ENCODE measurements at regions not wholly inside any gene's neighbourhood (a gene's known extent, or its start where the extent isn't known, plus 50 kb on each side); places are given as distances from the start of the nearest gene placed in this dataset.

DNA sequence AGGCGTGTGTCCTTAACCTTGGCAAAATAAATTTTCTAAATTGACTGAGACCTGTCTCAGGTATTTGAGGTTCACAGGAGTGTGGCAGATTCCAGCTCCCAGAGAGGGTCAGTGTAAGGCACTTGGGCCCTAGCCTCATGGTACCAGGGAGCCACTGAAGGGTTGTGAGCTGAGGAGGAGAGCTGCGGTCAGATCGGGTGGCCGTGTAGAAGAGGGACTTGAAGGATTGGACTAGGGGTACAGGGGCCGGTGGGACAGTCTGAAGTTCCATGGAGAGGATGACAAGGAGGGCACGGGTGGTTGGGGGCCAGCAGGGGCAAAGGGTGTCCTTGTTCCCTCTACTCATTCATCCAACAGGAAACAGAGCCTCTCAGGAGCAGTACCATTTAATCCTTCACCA, 327.0 kb upstream of the HS6ST1 start:
- TF ChIP-seq EZH2phosphoT487 (IDR thresholded peaks at IDR 0.05; ENCODE audit: borderline replicate concordance, low read length): no peak
- TF ChIP-seq, protein P1, sequence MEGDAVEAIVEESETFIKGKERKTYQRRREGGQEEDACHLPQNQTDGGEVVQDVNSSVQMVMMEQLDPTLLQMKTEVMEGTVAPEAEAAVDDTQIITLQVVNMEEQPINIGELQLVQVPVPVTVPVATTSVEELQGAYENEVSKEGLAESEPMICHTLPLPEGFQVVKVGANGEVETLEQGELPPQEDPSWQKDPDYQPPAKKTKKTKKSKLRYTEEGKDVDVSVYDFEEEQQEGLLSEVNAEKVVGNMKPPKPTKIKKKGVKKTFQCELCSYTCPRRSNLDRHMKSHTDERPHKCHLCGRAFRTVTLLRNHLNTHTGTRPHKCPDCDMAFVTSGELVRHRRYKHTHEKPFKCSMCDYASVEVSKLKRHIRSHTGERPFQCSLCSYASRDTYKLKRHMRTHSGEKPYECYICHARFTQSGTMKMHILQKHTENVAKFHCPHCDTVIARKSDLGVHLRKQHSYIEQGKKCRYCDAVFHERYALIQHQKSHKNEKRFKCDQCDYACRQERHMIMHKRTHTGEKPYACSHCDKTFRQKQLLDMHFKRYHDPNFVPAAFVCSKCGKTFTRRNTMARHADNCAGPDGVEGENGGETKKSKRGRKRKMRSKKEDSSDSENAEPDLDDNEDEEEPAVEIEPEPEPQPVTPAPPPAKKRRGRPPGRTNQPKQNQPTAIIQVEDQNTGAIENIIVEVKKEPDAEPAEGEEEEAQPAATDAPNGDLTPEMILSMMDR (conservative IDR thresholded peaks at IDR 0.05; ENCODE audit: low read depth, low read length): no peak
- TF ChIP-seq EZH2 (IDR thresholded peaks at IDR 0.05; ENCODE audit: low read length, unreplicated experiment): no peak
